ENCODE measurements at regions not wholly inside any gene's neighbourhood (a gene's known extent, or its start where the extent isn't known, plus 50 kb on each side); places are given as distances from the start of the nearest gene placed in this dataset.

DNA sequence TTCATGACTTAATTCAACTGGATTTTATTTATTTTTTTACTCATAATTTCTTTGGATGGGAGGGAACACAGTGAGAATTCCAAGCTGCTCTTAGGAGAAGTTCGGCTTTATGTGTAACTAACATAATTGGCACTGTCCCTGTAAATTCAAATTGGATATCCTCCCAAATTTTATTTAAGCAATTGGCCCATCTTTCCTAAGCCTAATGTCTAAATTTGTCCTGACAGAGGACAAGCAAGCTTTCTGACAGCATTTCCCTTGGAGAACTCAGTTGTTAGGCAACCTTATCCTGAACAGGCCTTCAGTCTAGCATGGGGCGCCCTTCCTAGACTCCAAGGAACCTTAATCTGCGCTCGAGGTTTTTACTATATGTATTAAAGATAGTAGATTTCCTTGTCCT lies 550.3 kb downstream of the NUF2 start:
- TF ChIP-seq POLR2A (IDR thresholded peaks at IDR 0.05; ENCODE audit: low read depth, low read length) = no peak
- TF ChIP-seq POLR2AphosphoS5 (IDR thresholded peaks at IDR 0.05; ENCODE audit: low read depth, low read length) = no peak
- TF ChIP-seq TAF1 (IDR thresholded peaks at IDR 0.05; ENCODE audit: low read depth, low read length) = no peak
